HG03108 (cell line): ENCODE measurements at regions not wholly inside any gene's neighbourhood (a gene's known extent, or its start where the extent isn't known, plus 50 kb on each side); places are given as distances from the start of the nearest gene placed in this dataset.

Experiments
- ATAC-seq: cut with Tn5 transposase; IDR thresholded peaks from one replicate; pipeline ENCODE4 v1.9.1; 2021; ENCODE audit warnings: moderate library complexity; ENCODE audit not compliant: unreplicated experiment

DNA sequence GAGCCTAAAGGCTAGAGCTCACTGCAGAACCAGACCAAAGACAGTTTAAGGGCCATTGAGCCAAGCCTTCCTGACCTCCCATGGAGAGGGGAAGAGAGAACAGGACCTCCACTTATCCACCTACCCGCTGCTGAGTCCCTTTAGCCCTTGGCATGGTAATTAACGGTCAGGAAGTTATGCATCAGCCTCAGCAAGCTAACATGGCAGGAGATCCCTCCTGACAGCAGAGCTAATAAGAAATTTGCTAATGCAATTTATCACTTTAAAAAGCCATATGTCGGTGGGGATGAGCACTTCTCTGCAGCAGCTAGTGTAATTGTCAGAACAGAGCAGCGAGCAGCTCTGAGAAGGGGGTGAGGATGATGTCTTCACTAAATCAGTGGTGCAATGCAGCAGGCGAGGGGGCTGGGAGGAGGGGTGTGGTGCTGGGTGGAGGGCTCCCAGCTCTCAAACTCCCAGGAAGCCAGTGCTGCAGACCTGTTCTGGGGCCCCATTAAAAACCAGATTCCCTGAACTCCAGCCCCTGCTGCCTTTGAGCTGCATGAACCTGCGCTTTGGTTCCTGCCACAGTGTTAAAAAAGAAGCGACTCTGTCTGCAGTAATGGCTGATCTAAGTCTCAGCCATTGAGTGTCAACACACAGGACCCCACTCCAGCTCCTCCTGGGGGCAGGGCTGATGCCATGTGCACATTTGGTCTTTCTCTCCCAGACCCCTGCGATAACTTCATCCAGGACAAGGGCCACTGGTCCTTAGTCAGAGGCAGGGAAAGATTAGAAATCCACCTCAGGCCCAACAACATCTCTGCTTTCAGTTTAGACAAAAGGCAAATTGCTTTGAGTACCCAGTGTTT is 63.0 kb upstream of the CALM2 start:
- no peak for ATAC-seq

DNA sequence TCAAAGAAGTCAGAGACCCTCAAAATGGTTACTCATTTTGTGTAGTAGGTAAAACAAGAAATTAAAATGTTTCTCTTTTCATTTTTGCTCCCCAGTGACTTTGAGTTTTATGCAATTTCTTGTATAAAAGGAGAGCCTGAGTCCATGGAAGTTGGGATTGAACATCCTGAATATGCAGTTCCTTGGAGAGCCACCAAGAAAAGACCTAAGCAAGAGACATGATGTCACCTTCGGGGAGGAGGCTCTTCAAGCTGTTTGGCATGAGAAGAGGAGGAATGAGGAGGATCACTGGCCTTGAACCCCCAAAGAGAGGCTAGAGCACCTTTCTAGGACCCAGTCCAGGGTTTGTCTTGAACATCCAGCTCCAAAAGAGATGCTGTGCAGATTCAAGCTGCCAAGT is 62.3 kb upstream of the CALM2 start:
- no peak for ATAC-seq

DNA sequence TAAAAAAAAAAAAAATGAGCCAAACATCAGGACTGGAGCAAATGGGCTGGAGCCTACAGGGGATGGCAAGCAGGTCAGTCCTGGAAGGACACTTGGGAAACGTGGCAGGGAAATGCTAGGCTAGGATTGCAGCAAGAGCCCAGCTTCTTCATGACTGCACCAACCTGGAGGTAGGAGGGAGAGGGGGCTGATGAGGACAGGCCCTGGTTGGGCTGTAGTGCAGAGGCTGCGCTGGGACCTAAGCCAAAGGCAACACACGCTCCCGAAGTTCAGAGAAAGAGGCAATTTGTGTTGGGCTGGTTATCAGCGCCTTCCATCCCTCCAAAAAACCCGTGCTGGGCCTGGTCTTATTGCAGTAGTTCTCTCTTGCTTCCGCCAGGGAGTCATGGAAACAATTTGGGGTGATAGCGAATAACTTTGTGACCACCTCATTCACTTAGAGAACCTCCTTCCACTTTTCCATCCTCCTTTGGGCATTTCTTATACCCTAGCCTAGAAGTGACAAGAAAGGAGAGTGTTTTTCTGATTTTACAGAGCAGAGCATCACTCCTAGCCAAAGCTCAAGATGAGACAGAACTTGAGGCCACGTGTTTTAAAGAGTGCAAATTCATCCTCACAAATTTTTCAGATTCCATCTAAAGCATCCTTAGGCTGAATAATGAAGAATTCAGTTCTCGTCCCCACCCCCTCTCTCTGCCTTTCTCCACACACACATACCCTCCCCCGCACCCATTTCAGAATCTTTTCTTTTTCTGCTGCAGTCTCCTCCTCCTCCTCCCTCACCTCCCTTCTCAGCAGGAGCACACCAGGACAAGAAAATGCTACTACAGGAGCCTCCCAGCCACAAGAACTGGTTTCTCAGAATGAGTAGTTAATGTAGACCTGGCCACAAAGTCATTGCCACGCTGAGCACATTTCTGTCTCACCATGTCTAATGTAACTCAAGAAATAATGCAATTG is 61.3 kb upstream of the CALM2 start:
- no peak for ATAC-seq

DNA sequence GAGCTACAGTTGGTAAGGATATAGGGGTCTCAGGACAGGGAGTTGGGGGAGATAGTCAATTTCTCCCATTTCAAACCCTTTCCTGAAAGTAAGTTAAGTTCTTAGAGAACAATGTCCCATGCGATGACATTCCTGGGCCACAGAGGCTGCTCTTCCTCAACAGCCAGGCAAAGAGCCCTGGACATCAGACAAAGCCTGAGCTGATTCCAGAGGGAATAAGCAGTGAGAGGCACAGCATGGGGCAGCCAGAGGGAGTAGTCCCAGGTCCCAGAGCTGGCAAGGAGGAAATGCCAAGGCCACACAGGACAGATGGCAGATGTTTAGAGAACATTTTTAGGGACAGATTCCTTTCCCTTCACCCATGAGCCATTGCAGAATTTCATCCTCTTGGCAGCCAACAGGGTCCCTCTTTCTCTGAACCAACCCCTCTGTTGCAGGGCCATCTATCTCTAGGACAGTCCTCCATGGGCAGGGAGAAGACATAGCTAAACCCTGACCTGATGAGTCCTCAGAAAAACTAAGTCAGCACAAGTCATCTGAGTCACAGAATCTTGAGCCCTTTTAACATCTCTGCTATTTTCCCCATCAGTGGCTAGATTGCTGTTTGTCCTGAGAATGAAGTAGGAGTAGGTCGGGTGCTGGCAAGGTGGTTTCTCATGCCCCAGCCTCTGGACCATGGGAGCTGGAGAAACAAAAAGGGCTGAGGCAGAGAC is 60.3 kb upstream of the CALM2 start:
- ATAC-seq = no peak

DNA sequence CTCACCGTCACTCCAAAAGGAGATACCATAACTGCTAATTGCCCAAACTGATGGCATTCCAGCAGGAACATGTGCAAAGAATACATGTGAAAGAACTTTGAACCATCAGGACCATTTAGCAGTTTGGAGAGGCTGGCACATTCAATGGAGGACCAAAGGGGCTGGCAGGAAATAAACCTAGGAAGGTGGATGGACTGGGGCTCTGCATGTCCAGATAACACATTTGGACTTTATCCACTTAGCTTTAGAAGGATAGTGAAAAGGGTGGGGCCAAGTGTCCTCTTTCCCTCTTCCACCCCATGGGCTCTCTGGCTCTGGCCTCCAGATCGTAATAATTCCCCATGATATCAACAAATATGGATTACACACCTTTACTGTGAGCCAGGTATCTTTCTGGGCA is 58.8 kb upstream of the CALM2 start:
- ATAC-seq = no peak

DNA sequence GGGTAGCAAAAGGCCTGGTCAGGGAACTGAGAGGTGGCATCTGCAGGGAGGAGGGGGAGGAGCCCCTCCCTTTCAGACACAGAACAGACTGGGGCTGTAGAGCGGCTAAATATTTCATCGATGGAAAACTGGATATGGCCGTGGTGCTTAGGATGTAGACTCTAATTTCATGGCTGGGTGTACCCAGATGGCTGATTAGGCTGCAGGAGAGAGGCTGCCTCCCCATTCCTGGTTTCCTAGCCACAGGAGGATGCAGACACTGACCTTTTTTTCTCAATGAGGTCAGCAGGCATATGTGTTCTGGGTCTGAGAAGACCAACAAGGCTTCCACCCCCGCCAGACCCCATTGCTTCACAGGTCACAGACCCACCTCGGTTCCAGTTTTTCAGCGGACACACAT is 58.1 kb upstream of the CALM2 start:
- ATAC-seq = no peak

DNA sequence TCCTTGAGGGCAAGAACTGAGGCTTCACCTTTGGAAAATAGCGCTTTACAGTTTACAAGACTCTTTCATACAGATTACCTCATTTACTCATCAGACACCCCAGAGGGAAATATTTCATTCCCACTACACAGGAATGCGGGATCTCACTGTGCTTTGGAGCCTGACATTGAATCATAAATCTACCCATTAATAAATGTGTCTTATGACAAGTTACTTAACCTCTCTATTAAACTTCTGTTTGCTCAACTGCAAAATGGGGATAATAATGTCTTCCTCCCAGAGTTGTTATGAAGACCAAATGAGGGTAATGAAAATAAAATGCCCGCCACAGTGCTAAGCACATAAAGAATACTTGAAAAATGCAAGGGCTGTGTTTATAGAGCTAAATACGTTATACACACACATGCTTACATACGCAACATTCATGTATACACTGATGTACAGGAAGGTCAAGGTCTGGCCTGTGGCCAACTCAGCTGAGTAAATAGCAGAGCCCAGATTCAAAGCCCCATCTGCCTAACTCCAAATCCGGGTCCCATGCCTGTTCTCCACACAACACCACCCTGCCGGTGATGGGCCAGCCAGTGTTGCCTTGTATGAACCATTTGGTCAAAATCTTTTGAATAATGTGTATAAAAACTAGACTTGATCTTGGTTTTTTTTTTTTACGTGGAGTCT is 56.6 kb upstream of the CALM2 start:
- no peak for ATAC-seq

DNA sequence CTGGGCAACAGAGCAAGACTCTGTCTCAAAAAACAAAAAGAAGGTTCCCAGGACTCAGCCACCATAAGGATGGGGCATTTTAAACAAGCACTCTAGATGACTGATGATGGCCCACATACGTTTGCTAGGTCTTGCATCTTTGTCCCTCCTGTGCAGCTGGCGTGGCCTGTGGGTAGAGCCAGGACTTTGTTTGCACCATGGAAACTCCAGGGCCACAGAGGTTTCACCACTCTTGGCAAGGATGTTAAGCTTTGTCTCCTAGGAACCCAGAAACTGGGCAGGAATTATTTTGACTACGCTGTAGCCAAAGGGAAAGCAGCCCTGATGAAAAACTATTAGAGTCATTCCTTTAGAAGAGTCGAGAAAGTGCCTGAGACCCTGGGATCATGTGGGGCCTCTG is 54.1 kb upstream of the CALM2 start:
- no peak for ATAC-seq

DNA sequence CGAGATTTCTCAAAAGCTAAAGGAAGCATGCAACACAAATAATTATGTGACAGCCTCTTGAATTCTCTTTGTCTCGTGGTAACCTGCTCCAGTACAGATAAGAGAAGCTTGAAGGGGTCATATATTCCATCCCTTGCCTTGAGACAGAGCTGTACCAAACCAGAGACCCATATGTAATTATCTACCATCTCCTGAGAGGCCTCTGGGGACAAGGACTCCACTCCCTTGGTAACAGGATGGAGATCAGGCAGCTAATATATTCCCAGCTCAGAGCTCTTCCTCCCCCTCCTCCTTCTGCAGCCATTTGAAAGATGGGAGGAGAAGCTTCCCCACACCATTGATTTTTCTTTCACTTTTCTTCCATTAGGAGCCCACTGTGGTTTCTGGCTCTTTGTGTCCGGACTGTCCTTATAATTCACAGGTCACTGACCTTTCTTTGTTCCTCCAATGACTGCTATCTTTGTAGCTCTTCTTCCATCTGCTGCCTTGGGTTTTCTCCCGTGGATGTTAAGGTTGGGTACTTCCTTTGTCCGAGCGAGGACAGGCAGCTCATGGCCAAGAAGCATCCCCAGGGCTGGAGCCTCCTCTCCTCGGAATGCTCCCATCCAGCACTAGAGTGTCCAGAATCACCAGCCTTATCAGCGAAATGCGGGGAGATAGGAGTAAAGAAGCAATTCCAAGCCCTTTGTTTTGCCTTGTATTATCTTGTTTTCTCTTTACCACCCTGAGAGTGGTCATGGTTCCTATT is 51.4 kb upstream of the CALM2 start:
- no peak for ATAC-seq

DNA sequence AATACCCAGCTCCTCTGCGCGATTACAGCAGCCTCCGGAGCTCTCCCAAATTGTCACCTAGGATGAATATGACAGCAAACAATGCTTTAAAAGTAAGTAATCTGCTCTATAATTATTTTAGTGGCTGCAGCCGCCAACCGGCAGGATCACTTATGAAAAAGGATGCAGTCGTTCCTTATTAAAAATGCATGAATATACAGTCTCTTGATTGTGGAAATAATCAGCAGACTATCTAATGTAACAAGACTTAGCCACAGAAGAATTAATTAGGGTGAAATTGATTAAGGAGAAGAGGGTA is 50.6 kb upstream of the CALM2 start:
- no peak for ATAC-seq

DNA sequence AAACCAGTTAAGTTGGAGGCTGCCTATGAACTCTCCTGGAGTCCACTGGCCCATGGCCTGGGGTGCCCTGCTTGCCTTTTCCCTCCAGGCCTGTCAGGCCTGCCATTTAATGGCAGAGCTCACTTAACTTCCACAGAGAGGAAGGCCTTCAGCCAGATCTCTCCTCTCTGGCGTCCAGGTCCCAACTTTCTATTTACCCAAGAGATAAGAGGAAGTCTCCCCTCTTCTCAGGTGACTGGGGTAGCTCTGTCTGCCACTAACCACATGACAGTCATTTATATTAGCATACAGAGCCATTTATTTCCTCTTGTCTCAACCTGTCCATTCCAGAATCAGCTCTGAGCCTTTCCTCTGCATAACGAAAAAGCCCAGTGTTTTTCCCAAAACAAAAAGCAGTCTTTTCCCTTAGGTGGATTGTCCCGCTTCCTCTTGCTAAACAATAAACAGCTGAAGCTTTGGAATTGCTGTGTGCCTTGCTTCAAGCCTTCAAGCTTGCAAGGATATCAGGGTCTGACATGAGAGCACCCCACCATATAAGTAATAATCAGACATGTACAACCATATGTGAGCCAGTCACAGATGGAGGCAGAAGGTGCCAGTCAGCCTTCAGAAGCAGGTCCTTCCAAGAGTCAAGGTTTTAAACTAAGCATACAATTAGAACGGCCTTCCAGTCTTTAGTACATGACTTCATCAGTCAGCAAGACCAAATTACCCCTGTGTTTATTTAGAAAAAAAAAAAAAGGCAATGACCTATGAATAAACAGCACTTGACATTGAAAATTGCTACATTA is 50.0 kb upstream of the CALM2 start:
- no peak for ATAC-seq
